Activated CD8-positive, alpha-beta memory T cell treated with anti-CD3 and anti-CD28 coated beads, Interleukin-2, amount 50 U/mL, for 4 hours (primary cell): ENCODE measurements at regions not wholly inside any gene's neighbourhood (a gene's known extent, or its start where the extent isn't known, plus 50 kb on each side); places are given as distances from the start of the nearest gene placed in this dataset.

Experiments
- DNase-seq: peaks from one replicate; pipeline ENCODE4 v3.0.0-alpha.2; 2020

GRCh38 chr2:195404651-195405050, 252.4 kb upstream of the SLC39A10 start:
- DNase-seq = no peak

- DNase-seq = no peak
Observed at GRCh38 chr2:195396479-195396878, 260.5 kb upstream of the SLC39A10 start.

GRCh38 chr2:195395362-195395761, 261.7 kb upstream of the SLC39A10 start:
- DNase-seq = no peak

GRCh38 chr2:195392446-195393336, 264.3 kb upstream of the SLC39A10 start:
- DNase-seq = no peak

GRCh38 chr2:195390686-195391321, 266.2 kb upstream of the SLC39A10 start:
- DNase-seq = no peak

GRCh38 chr2:195388028-195388427, 269.0 kb upstream of the SLC39A10 start:
- DNase-seq = no peak

- DNase-seq = no peak
Observed at GRCh38 chr2:195382186-195382585, 274.8 kb upstream of the SLC39A10 start.

- no peak for DNase-seq
Observed at GRCh38 chr2:195370167-195370943, 286.7 kb upstream of the SLC39A10 start.

GRCh38 chr2:195369218-195369587, 287.8 kb upstream of the SLC39A10 start:
- no peak for DNase-seq

GRCh38 chr2:195368249-195369217, 288.5 kb upstream of the SLC39A10 start:
- DNase-seq = no peak

GRCh38 chr2:195367809-195368208, 289.2 kb upstream of the SLC39A10 start:
- no peak for DNase-seq

GRCh38 chr2:195364015-195364965, 292.7 kb upstream of the SLC39A10 start:
- no peak for DNase-seq

- DNase-seq = no peak
Observed at GRCh38 chr2:195363496-195363895, 293.5 kb upstream of the SLC39A10 start.

GRCh38 chr2:195360242-195360641, 296.8 kb upstream of the SLC39A10 start:
- DNase-seq = no peak

GRCh38 chr2:195359043-195359735, 297.8 kb upstream of the SLC39A10 start:
- DNase-seq = no peak

GRCh38 chr2:195356920-195357440, 300.0 kb upstream of the SLC39A10 start:
- no peak for DNase-seq

GRCh38 chr2:195356026-195356425, 301.0 kb upstream of the SLC39A10 start:
- no peak for DNase-seq

GRCh38 chr2:195352581-195352980, 304.4 kb upstream of the SLC39A10 start:
- DNase-seq = no peak

- no peak for DNase-seq
Observed at GRCh38 chr2:195343942-195344530, 313.0 kb upstream of the SLC39A10 start.

- DNase-seq = no peak
Observed at GRCh38 chr2:195343540-195343939, 313.5 kb upstream of the SLC39A10 start.
